ENCODE measurements at regions not wholly inside any gene's neighbourhood (a gene's known extent, or its start where the extent isn't known, plus 50 kb on each side); places are given as distances from the start of the nearest gene placed in this dataset.

DNA sequence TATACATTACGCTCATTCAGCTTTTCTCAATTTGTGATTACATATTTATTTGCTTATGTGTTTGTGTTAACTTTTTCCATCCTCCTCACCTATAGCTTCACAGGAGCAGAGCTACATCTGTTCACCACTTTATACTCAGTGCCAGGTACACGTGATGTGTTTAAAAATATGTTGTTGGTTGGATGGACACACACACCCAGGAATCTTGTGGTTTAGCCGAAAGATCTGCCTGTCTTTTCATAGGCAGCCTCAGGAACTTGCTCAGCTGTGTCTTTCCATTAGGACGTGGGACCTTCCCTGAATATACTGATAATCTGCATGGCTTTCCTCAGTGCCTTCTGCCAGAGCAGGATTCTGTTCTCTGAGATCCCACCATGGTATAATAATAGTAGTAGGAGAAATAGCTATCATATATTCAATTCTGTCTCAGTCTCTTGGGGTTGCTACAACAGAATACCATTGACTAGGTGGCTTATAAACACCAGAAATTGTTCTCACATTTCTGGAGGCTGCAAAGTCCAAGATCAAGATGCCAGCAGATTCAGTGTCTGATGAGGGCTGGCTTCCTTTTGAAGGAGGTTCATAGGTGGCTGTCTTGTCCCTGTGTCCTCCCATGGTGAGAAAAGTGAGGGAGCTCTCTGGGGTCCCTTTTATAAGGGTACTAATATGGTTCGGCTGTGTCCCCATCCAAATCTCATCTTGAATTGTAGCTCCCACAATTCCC, 50.0 kb upstream of the SOD3 start:
- TF ChIP-seq EZH2 (IDR thresholded peaks at IDR 0.05; ENCODE audit: borderline replicate concordance, low read depth, low read length, severe bottlenecking), result no peak
- TF ChIP-seq, protein P1, sequence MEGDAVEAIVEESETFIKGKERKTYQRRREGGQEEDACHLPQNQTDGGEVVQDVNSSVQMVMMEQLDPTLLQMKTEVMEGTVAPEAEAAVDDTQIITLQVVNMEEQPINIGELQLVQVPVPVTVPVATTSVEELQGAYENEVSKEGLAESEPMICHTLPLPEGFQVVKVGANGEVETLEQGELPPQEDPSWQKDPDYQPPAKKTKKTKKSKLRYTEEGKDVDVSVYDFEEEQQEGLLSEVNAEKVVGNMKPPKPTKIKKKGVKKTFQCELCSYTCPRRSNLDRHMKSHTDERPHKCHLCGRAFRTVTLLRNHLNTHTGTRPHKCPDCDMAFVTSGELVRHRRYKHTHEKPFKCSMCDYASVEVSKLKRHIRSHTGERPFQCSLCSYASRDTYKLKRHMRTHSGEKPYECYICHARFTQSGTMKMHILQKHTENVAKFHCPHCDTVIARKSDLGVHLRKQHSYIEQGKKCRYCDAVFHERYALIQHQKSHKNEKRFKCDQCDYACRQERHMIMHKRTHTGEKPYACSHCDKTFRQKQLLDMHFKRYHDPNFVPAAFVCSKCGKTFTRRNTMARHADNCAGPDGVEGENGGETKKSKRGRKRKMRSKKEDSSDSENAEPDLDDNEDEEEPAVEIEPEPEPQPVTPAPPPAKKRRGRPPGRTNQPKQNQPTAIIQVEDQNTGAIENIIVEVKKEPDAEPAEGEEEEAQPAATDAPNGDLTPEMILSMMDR (IDR thresholded peaks at IDR 0.05; ENCODE audit: borderline replicate concordance, extremely low read depth, low read length, poor library complexity, severe bottlenecking), result no peak
- Histone ChIP-seq H3K4me3 (ENCODE audit: low read depth in 1 of 2, low read length in 2 of 2) (no peak overlapping the region), H2AFZ (ENCODE audit: low read depth, low read length) (no peak overlapping the region), H3K36me3 (ENCODE audit: insufficient read depth, low read length) (no peaks in the 10 kb centered on the region), H3K9me3 (ENCODE audit: insufficient read depth, low read length, severe bottlenecking) (no peaks in the 10 kb centered on the region), H4K20me1 (ENCODE audit: insufficient read depth, low read length) (no peaks in the 10 kb centered on the region), H3K27me3 (ENCODE audit: insufficient read depth, low read length, poor library complexity) (no peaks in the 10 kb centered on the region), H3K27ac (ENCODE audit: low read length) (no peak overlapping the region), H3K9ac (ENCODE audit: low read depth, low read length) (no peak overlapping the region), H3K4me2 (ENCODE audit: insufficient read depth, low read length) (no peak overlapping the region), H3K4me1 (ENCODE audit: insufficient read depth, low read length) (no peaks in the 10 kb centered on the region), H3K79me2 (ENCODE audit: insufficient read depth, low read length) (no peaks in the 10 kb centered on the region)
- no peak for ATAC-seq (ENCODE audit: insufficient read depth, low read depth)
- no peak for DNase-seq
